GM21529 (cell line): ENCODE measurements at regions not wholly inside any gene's neighbourhood (a gene's known extent, or its start where the extent isn't known, plus 50 kb on each side); places are given as distances from the start of the nearest gene placed in this dataset.

ENCODE experiments used
- ATAC-seq: cut with Tn5 transposase; IDR thresholded peaks from one replicate; pipeline ENCODE4 v1.9.1; 2021; ENCODE audit not compliant: unreplicated experiment

GRCh38 chrX:45258731-45259402 is 58.2 kb upstream of the DIPK2B start:
- no peak for ATAC-seq
